ENCODE measurements at regions not wholly inside any gene's neighbourhood (a gene's known extent, or its start where the extent isn't known, plus 50 kb on each side); places are given as distances from the start of the nearest gene placed in this dataset.

GRCh38 chr5:124277767-124278545 lies 468.5 kb downstream of the ZNF608 start:
- DNase-seq (ENCODE audit: low spot score) = peak; percentile 51

GRCh38 chr5:124276166-124276565 lies 470.3 kb downstream of the ZNF608 start:
- DNase-seq (ENCODE audit: low spot score) = no peak

- DNase-seq (ENCODE audit: low spot score) = no peak
Measured at GRCh38 chr5:124274949-124275348, 471.5 kb downstream of the ZNF608 start.

- DNase-seq (ENCODE audit: low spot score) = no peak
Measured at GRCh38 chr5:124264499-124264898, 481.9 kb downstream of the ZNF608 start.

- peak; percentile 20 for DNase-seq (ENCODE audit: low spot score)
Measured at GRCh38 chr5:124263680-124264491, 482.6 kb downstream of the ZNF608 start.

GRCh38 chr5:124262991-124263571 lies 483.4 kb downstream of the ZNF608 start:
- DNase-seq (ENCODE audit: low spot score) = peak; percentile 69

- DNase-seq (ENCODE audit: low spot score) = peak; percentile 87
Measured at GRCh38 chr5:124262470-124262869, 484.0 kb downstream of the ZNF608 start.

GRCh38 chr5:124261848-124262247 lies 484.6 kb downstream of the ZNF608 start:
- DNase-seq (ENCODE audit: low spot score) = no peak

- DNase-seq (ENCODE audit: low spot score) = no peak
Measured at GRCh38 chr5:124260921-124261515, 485.4 kb downstream of the ZNF608 start.

GRCh38 chr5:124259017-124259416 lies 487.4 kb downstream of the ZNF608 start:
- no peak for DNase-seq (ENCODE audit: low spot score)

- no peak for DNase-seq (ENCODE audit: low spot score)
Measured at GRCh38 chr5:124257048-124257447, 489.4 kb downstream of the ZNF608 start.

GRCh38 chr5:124253203-124253810 lies 493.1 kb downstream of the ZNF608 start:
- no peak for DNase-seq (ENCODE audit: low spot score)

- no peak for DNase-seq (ENCODE audit: low spot score)
Measured at GRCh38 chr5:124252747-124253146, 493.7 kb downstream of the ZNF608 start.

- peak; percentile 60 for DNase-seq (ENCODE audit: low spot score)
Measured at GRCh38 chr5:124252191-124252638, 494.2 kb downstream of the ZNF608 start.

- no peak for DNase-seq (ENCODE audit: low spot score)
Measured at GRCh38 chr5:124245276-124245675, 501.2 kb downstream of the ZNF608 start.

GRCh38 chr5:124240732-124241131 lies 505.7 kb downstream of the ZNF608 start:
- no peak for DNase-seq (ENCODE audit: low spot score)

GRCh38 chr5:124239572-124239971 lies 506.9 kb downstream of the ZNF608 start:
- DNase-seq (ENCODE audit: low spot score) = no peak

GRCh38 chr5:124238350-124238749 lies 508.1 kb downstream of the ZNF608 start:
- no peak for DNase-seq (ENCODE audit: low spot score)

GRCh38 chr5:124237206-124237695 lies 509.2 kb downstream of the ZNF608 start:
- DNase-seq (ENCODE audit: low spot score) = no peak

GRCh38 chr5:124236361-124237205 lies 509.9 kb downstream of the ZNF608 start:
- DNase-seq (ENCODE audit: low spot score) = no peak

Measured in umbilical cord (tissue), 1 donor.